H1 (cell line): ENCODE measurements at regions not wholly inside any gene's neighbourhood (a gene's known extent, or its start where the extent isn't known, plus 50 kb on each side); places are given as distances from the start of the nearest gene placed in this dataset.

Source experiments
- CTCF ChIA-PET: fragments of 300-600 bp; sonication (Branson Sonifier 250); formaldehyde crosslinking; loops from one replicate; lab custom pipeline; 2021; ENCODE audit not compliant: partially characterized antibody; lab: Charles Lee
- POLR2A ChIA-PET: fragments of 300-600 bp; sonication (Branson Sonifier 250); formaldehyde crosslinking; loops from one replicate; lab custom pipeline; 2021; ENCODE audit warnings: inconsistent platforms; ENCODE audit not compliant: partially characterized antibody; lab: Charles Lee
- DNase-seq, 2 experiments: peaks; one replicate each; pipeline versions ENCODE4 v3.0.0 to v3.0.0-alpha.2; 2010 to 2022; ENCODE audit warnings: low spot score in 2 of 2, low read depth in 1 of 2, mixed read lengths in 1 of 2
- FAIRE-seq: peaks from 2 replicates; lab custom pipeline; 2011; peaks lifted over from hg19 to GRCh38; lab: Jason Lieb, UNC
- H2AFZ ChIP-seq: 2 replicates; pipeline ENCODE4 v1.8.1; 2012; ENCODE audit warnings: low read length, inconsistent platforms
- H2AK5ac ChIP-seq: 2 replicates; pipeline ENCODE4 v1.6.1; 2013; ENCODE audit warnings: low read depth, low read length
- H2BK120ac ChIP-seq: replicated peaks from 2 replicates; pipeline ENCODE3; 2013; ENCODE audit warnings: low read depth, low read length, inconsistent platforms
- H2BK12ac ChIP-seq: 2 replicates; pipeline ENCODE4 v1.6.1; 2013; ENCODE audit warnings: low read depth, low read length
- H2BK15ac ChIP-seq: 2 replicates; pipeline ENCODE4 v1.6.1; 2013; ENCODE audit warnings: low read length
- H2BK20ac ChIP-seq: 2 replicates; pipeline ENCODE4 v1.6.1; 2013; ENCODE audit warnings: low read length
- H2BK5ac ChIP-seq: 2 replicates; pipeline ENCODE4 v1.6.1; 2013; ENCODE audit warnings: low read depth, low read length
- H3K14ac ChIP-seq: 2 replicates; pipeline ENCODE4 v1.6.1; 2013; ENCODE audit warnings: inconsistent platforms; ENCODE audit not compliant: insufficient read length
- H3K18ac ChIP-seq: 2 replicates; pipeline ENCODE4 v1.6.1; 2013; ENCODE audit warnings: low read length; ENCODE audit errors: extremely low read depth
- H3K23ac ChIP-seq: 2 replicates; pipeline ENCODE4 v1.6.1; 2013; ENCODE audit warnings: inconsistent platforms; ENCODE audit not compliant: insufficient read length
- H3K23me2 ChIP-seq: 2 replicates; pipeline ENCODE4 v1.6.1; 2013; ENCODE audit warnings: low read depth, low read length
- H3K27ac ChIP-seq: 2 replicates; pipeline ENCODE4 v1.6.1; 2011; ENCODE audit warnings: low read depth, low read length, inconsistent platforms
- H3K27me3 ChIP-seq, 4 experiments: replicated peaks in 1 of 4; 1 replicate in 1 of 4; 2 replicates in 3 of 4; pipeline versions ENCODE4 v1.6.1 to v1.8.1; 2011 to 2013; ENCODE audit warnings: low read length in 3 of 4, mild to moderate bottlenecking in 3 of 4, inconsistent platforms in 2 of 4, mixed read lengths in 2 of 4, moderate library complexity in 1 of 4; ENCODE audit not compliant: control insufficient read depth in 3 of 4, insufficient read depth in 3 of 4; ENCODE audit errors: extremely low read depth in 1 of 4
- H3K36me3 ChIP-seq, 4 experiments: 2 replicates each; pipeline versions ENCODE4 v1.6.1 to v1.8.1; 2011 to 2013; ENCODE audit warnings: mild to moderate bottlenecking in 4 of 4, low read length in 3 of 4, moderate library complexity in 2 of 4, control low read depth in 1 of 4, inconsistent platforms in 1 of 4; ENCODE audit not compliant: insufficient read depth in 4 of 4, control insufficient read depth in 2 of 4
- H3K4ac ChIP-seq: replicated peaks from 2 replicates; pipeline ENCODE3; 2013; ENCODE audit warnings: low read length, low read depth, mixed read lengths, inconsistent platforms; ENCODE audit not compliant: insufficient read length
- H3K4me1 ChIP-seq, 4 experiments: replicated peaks in 1 of 4; 1 replicate in 1 of 4; 2 replicates in 3 of 4; pipeline versions ENCODE4 v1.6.1 to v1.8.1; 2011 to 2013; ENCODE audit warnings: low read length in 3 of 4, inconsistent platforms in 2 of 4, mixed read lengths in 1 of 4; ENCODE audit not compliant: insufficient read depth in 4 of 4, control insufficient read depth in 3 of 4
- H3K4me2 ChIP-seq, 2 experiments: 2 replicates each; pipeline versions ENCODE4 v1.6.1 to v1.8.1; 2011 to 2013; ENCODE audit warnings: low read depth in 2 of 2, low read length in 2 of 2, control low read depth in 1 of 2, inconsistent platforms in 1 of 2, mild to moderate bottlenecking in 1 of 2; ENCODE audit not compliant: insufficient read depth in 1 of 2
- H3K4me3 ChIP-seq, 4 experiments: fragments of 200-600, 300-600 bp in 1 of 4; sonication (generic), shearing (Covaris generic), sonication (Bioruptor Twin) in 1 of 4; 2 replicates each; pipeline versions ENCODE4 v1.5.1 to v1.8.1; 2011 to 2016; ENCODE audit warnings: low read length in 4 of 4, low read depth in 3 of 4, control low read depth in 2 of 4, inconsistent platforms in 2 of 4, mild to moderate bottlenecking in 2 of 4, mixed read lengths in 1 of 4, moderate library complexity in 1 of 4; ENCODE audit not compliant: insufficient read depth in 2 of 4; ENCODE audit errors: extremely low read depth in 1 of 4
- H3K56ac ChIP-seq: replicated peaks from 2 replicates; pipeline ENCODE3; 2013; ENCODE audit warnings: low read depth, mild to moderate bottlenecking, mixed read lengths, low read length, inconsistent platforms; ENCODE audit not compliant: insufficient read length
- H3K79me1 ChIP-seq: 2 replicates; pipeline ENCODE4 v1.6.1; 2013; ENCODE audit warnings: low read depth, low read length, control low read depth
- H3K79me2 ChIP-seq, 2 experiments: 2 replicates each; pipeline versions ENCODE4 v1.6.1 to v1.8.1; 2012 to 2013; ENCODE audit warnings: low read length in 2 of 2, mild to moderate bottlenecking in 2 of 2, inconsistent platforms in 1 of 2; ENCODE audit not compliant: insufficient read depth in 2 of 2, control insufficient read depth in 1 of 2
- H3K9ac ChIP-seq, 4 experiments: replicated peaks in 1 of 4; 1 replicate in 1 of 4; 2 replicates in 3 of 4; pipeline versions ENCODE4 v1.6.1 to v1.8.1; 2011 to 2013; ENCODE audit warnings: low read depth in 3 of 4, low read length in 3 of 4, control low read depth in 2 of 4, mild to moderate bottlenecking in 2 of 4, moderate library complexity in 2 of 4, inconsistent platforms in 1 of 4; ENCODE audit errors: extremely low read depth in 1 of 4
- H3K9me3 ChIP-seq, 2 experiments: 2 replicates each; pipeline versions ENCODE4 v1.6.1 to v1.8.1; 2012 to 2013; ENCODE audit warnings: mild to moderate bottlenecking in 2 of 2, moderate library complexity in 2 of 2, control low read depth in 1 of 2, inconsistent platforms in 1 of 2, low read depth in 1 of 2, low read length in 1 of 2, mixed read lengths in 1 of 2; ENCODE audit not compliant: insufficient read depth in 2 of 2
- H4K20me1 ChIP-seq, 2 experiments: replicated peaks in 1 of 2; 2 replicates each; pipeline versions ENCODE3 to v1.8.1; 2011 to 2013; ENCODE audit warnings: inconsistent platforms in 2 of 2, low read length in 2 of 2, mild to moderate bottlenecking in 1 of 2; ENCODE audit not compliant: insufficient read depth in 2 of 2, control insufficient read depth in 1 of 2
- H4K5ac ChIP-seq: 2 replicates; pipeline ENCODE4 v1.6.1; 2013; ENCODE audit warnings: low read length, low read depth, mixed read lengths, inconsistent platforms; ENCODE audit not compliant: insufficient read length
- H4K8ac ChIP-seq: 2 replicates; pipeline ENCODE4 v1.8.0; 2013; ENCODE audit warnings: mild to moderate bottlenecking, moderate library complexity, low read length, inconsistent platforms; ENCODE audit not compliant: insufficient read depth; ENCODE audit errors: extremely low read depth
- H4K91ac ChIP-seq: replicated peaks from 2 replicates; pipeline ENCODE3; 2013; ENCODE audit warnings: low read length, mixed read lengths, inconsistent platforms; ENCODE audit not compliant: insufficient read length
- BACH1 ChIP-seq: IDR thresholded peaks from 2 replicates; pipeline ENCODE4 v1.6.1; 2012; ENCODE audit warnings: low read length, improper control_type of control experiment
- CTBP2 ChIP-seq: IDR thresholded peaks from 2 replicates; pipeline ENCODE4 v1.7.0; 2011; ENCODE audit warnings: borderline replicate concordance, mild to moderate bottlenecking, moderate library complexity, mixed read lengths, low read length; ENCODE audit not compliant: insufficient read depth, insufficient read length
- CTCF ChIP-seq, 3 experiments: IDR thresholded peaks; 1 replicate in 2 of 3; 2 replicates in 1 of 3; pipeline versions ENCODE4 v1.5.1 to v1.6.1; 2011; ENCODE audit warnings: low read length in 3 of 3, mild to moderate bottlenecking in 3 of 3, inconsistent platforms in 2 of 3, low read depth in 1 of 3, moderate library complexity in 1 of 3; ENCODE audit not compliant: insufficient read depth in 1 of 3; ENCODE audit errors: control extremely low read depth in 1 of 3
- KDM1A ChIP-seq: fragments of 200-600, 300-600 bp; sonication (generic); IDR thresholded peaks from 2 replicates; pipeline ENCODE4 v1.7.1; 2016; ENCODE audit warnings: mild to moderate bottlenecking, low read length, borderline replicate concordance
- RFX5 ChIP-seq: IDR thresholded peaks from 2 replicates; pipeline ENCODE4 v1.6.1; 2011; ENCODE audit warnings: low read depth, low read length, improper control_type of control experiment, borderline replicate concordance
- RXRA ChIP-seq: IDR thresholded peaks from 2 replicates; pipeline ENCODE4 v1.6.1; 2011; ENCODE audit warnings: low read depth, mild to moderate bottlenecking, low read length, moderate library complexity; ENCODE audit not compliant: insufficient read depth
- TAF1 ChIP-seq: IDR thresholded peaks from 2 replicates; pipeline ENCODE4 v1.6.1; 2011; ENCODE audit warnings: mild to moderate bottlenecking, low read depth, low read length
- USF2 ChIP-seq: IDR thresholded peaks from 2 replicates; pipeline ENCODE4 v1.6.1; 2011; ENCODE audit warnings: low read length, improper control_type of control experiment
- WGBS, 2 experiments: shearing (Covaris generic) in 1 of 2; methylation state at CpG; one replicate each; pipeline versions ENCODE4 v1.1.6 to v1.1.7; 2013 to 2015; ENCODE audit warnings: low lambda C conversion rate in 2 of 2, mixed read lengths in 2 of 2, inconsistent platforms in 1 of 2, low coverage in 1 of 2, missing lambda C conversion rate in 1 of 2; ENCODE audit not compliant: insufficient replicate concordance in 2 of 2, insufficient coverage in 1 of 2, insufficient read length in 1 of 2; ENCODE audit errors: extremely low coverage in 1 of 2, missing lambda C conversion rate in 1 of 2; 5-methylcytosine and 5-hydroxymethylcytosine counted together

GRCh38 chr6:156593893-156594292 lies 183.3 kb upstream of the ARID1B start:
- CTCF ChIA-PET, result no interaction called here
- no peaks in the 10 kb centered on the region for H3K23me2 ChIP-seq
- H3K9ac ChIP-seq, result no peak overlapping the region
- no peak overlapping the region for H3K27ac ChIP-seq
- FAIRE-seq (no peak), DNase-seq (no peak)
- no peak overlapping the region for H3K56ac ChIP-seq
- H3K23ac ChIP-seq, result no peak overlapping the region
- TF ChIP-seq RFX5 (no peak), USF2 (no peak), RXRA (no peak), KDM1A (no peak), BACH1 (no peak), TAF1 (no peak), CTCF (IDR thresholded peaks at IDR 0.05; ENCODE audit: control extremely low read depth in 1 of 3, insufficient read depth in 1 of 3, low read depth in 1 of 3, low read length in 3 of 3) (no peak), CTBP2 (no peak)
- no peak overlapping the region for H2BK12ac ChIP-seq
- H3K14ac ChIP-seq, result no peak overlapping the region
- no peak overlapping the region for H2AFZ ChIP-seq
- H3K4me3 ChIP-seq, result no peak overlapping the region
- H3K79me1 ChIP-seq, result no peaks in the 10 kb centered on the region
- no peak overlapping the region for H3K4ac ChIP-seq
- H3K4me1 ChIP-seq, result peaks cover 0 to 3% (median 0%) of the 10 kb centered on the region in 4 experiments; a peak in 1 of 7 replicates
- H3K79me2 ChIP-seq, result no peaks in the 10 kb centered on the region
- no peak overlapping the region for H2BK120ac ChIP-seq
- H4K20me1 ChIP-seq, result no peaks in the 10 kb centered on the region
- H2AK5ac ChIP-seq, result no peak overlapping the region
- no peak overlapping the region for H3K4me2 ChIP-seq
- POLR2A ChIA-PET, result no interaction called here
- no peak overlapping the region for H3K18ac ChIP-seq
- H4K8ac ChIP-seq, result no peak overlapping the region
- no peak overlapping the region for H2BK5ac ChIP-seq
- no peaks in the 10 kb centered on the region for H3K27me3 ChIP-seq
- H3K36me3 ChIP-seq, result no peaks in the 10 kb centered on the region; a peak in 1 of 8 replicates
- 74% methylated on average over 3 of the region's 3 CpGs; no CpG with 5 or more reads in 1 of the 2 experiments for WGBS, 2 experiments
- H4K5ac ChIP-seq, result no peak overlapping the region
- H2BK15ac ChIP-seq, result no peak overlapping the region
- H4K91ac ChIP-seq, result no peak overlapping the region
- no peak overlapping the region for H2BK20ac ChIP-seq
- no peaks in the 10 kb centered on the region for H3K9me3 ChIP-seq
